ENCODE measurements at regions not wholly inside any gene's neighbourhood (a gene's known extent, or its start where the extent isn't known, plus 50 kb on each side); places are given as distances from the start of the nearest gene placed in this dataset.
"Not testable (repeated sequence)": the region's sequence is repeated elsewhere in the genome, so short reads cannot be mapped to it uniquely, and the experiment has no call there.

DNA sequence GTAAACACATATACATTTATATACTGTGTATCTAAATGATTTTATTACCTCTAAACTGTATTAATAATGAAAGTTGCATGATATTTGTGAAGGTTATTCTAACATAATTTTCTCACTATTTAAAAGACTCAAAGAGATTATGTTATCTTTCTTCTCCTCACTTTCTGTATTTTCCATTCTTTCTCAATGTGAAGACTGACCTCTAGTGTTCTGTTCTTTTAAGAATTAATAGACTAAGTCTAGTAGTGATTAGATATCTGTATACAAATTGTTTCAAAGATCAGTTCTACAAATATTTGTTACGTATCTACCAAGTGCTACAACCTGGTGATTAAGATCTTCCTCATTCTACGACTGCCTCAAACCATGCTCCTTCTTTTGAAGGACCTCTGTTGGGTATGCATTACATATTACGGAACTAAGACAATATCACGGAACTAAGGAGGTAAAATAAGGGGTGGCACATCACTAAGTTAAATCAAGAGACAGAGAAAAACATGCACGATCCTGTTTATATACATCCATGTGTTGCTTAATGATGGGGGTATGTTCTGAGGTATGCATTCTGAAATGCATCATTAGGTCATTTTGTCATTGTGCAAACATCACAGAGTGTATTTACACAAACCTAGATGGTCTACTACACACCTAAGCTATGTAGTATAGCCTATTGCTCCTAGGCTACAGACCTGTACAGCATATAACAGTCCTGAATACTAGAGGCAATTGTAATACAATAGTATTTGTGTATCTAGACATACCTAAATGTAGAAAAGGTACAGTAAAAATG, 161.5 kb upstream of the KBTBD8 start:
- DNase-seq (ENCODE audit: low read depth in 4 of 4, low spot score in 3 of 4), result no peak

- no peak for DNase-seq (ENCODE audit: low read depth in 4 of 4, low spot score in 3 of 4)
Measured at GRCh38 chr3:66838704-66839103, 159.4 kb upstream of the KBTBD8 start.

- no peak for DNase-seq (ENCODE audit: low read depth in 4 of 4, low spot score in 3 of 4)
Measured at GRCh38 chr3:66839508-66839907, 158.6 kb upstream of the KBTBD8 start.

- not testable (repeated sequence) for DNase-seq (ENCODE audit: low read depth in 4 of 4, low spot score in 3 of 4)
Measured at GRCh38 chr3:66842761-66843464, 155.2 kb upstream of the KBTBD8 start.

DNA sequence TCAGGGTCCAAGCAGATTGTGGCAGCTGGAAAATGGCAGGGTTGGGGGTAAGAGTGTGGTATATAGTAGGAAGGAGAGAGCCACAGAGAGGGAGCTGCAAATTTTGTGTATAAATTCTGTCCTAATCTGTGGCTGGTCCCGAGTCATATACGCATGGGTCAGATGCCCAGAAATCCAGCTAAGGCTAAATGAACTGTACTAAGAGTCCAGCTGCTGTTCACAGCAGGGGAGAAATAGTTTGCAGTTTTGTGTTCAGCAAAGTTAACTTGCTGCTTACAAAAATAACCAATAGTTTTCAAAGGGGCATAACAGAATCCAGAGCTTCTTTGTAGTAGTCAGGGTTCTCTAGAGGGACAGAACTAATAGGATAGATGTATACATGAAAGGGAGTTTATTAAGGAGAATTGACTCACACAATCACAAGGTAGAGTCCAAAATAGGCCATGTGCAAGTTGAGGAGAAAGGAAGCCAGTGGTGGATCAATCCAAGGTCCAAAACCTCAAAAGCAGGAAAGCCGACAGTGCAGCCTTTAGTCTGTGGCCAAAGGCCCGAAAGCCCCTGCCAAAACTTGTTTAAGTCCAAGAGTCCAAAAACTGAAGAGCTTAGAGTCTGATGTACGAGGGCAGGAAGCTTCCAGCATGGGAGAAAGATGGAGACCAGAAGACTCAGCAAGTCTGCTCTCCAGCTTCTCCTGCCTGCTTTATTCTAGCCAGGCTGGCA, 146.1 kb upstream of the KBTBD8 start:
- no peak for DNase-seq (ENCODE audit: low read depth in 4 of 4, low spot score in 3 of 4)

GRCh38 chr3:66854601-66855151, 143.4 kb upstream of the KBTBD8 start:
- DNase-seq (ENCODE audit: low read depth in 4 of 4, low spot score in 3 of 4), result no peak

DNA sequence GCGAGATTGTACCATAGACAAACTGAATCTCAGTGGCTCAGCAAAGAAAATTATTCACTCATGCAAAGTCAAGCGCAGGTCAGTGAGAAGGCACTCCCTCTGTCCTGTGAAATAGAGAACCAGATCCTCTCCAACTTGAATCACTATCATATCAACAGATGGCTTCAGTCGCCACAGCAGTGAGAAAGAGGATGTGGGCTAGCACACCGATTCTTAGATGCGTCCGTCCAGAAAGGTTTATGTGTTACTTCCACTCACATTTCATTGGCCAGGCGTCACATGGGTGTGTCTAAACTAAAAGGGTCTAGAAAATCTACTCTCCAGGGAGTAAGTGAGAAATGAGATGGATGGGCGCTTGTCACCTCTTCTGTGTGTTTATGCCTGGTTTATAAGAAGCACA, 141.6 kb upstream of the KBTBD8 start:
- no peak for DNase-seq (ENCODE audit: low read depth in 4 of 4, low spot score in 3 of 4)

DNA sequence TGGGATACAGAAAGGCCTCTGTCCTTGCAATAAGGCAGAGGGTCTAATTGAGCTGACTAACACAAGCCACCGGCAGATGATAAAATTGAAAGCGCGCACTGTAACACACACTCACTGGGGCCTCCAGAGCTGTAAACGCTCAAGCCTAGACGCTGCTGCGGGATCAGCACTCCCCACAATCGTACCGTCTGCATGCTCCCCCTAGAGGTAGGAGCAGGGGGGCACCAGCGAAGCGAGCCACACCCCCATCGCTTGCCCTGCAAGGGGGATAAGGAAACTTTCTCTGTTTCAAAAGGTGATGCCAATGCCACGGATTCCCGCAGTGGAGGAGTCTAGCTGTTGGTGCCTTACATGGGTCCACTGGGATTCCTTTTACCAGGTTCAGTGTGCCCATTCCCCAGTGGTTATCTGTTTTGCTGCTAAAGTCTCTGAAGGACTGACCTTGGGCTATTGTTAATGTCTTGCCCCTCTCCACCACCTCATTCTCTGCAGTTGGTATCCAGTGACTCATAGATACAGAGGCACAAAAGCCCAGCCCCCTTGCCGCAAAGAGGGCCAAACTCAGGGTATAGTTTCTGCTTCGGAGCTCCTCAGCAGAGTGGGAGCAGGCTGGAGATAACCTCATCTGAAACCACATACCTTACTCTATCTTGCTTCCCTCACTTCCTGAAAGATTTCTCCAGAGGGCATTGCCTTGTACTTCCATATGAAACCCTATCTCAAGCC, 139.3 kb upstream of the KBTBD8 start:
- DNase-seq (ENCODE audit: low read depth in 4 of 4, low spot score in 3 of 4), result no peak

DNA sequence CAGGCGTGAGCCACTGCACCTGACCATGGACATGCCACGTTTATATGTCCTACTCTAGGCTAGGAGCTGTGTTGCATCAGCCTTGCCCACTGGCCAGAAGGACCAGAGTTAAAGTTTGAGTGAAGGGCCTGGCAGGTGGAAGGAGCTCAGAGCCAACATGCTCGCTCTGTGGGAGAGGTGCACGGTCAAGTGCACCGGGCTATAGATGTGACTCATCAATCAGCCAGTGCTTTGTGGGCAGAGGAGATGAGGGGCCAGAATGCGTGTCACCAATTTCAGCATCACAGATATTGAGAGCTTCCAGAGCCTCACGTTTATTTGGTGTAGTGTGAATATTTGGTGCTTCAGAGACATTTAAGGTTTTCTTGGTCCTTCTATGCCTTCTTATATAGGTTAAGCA, 137.3 kb upstream of the KBTBD8 start:
- no peak for DNase-seq (ENCODE audit: low read depth in 4 of 4, low spot score in 3 of 4)

GRCh38 chr3:66863205-66864111, 134.6 kb upstream of the KBTBD8 start:
- DNase-seq (ENCODE audit: low read depth in 4 of 4, low spot score in 3 of 4), result peak in 1 of 4 donors; percentile 12

GRCh38 chr3:66884659-66885058, 113.4 kb upstream of the KBTBD8 start:
- no peak for DNase-seq (ENCODE audit: low read depth in 4 of 4, low spot score in 3 of 4)

- no peak for DNase-seq (ENCODE audit: low read depth in 4 of 4, low spot score in 3 of 4)
Measured at GRCh38 chr3:66885326-66886000, 112.6 kb upstream of the KBTBD8 start.

DNA sequence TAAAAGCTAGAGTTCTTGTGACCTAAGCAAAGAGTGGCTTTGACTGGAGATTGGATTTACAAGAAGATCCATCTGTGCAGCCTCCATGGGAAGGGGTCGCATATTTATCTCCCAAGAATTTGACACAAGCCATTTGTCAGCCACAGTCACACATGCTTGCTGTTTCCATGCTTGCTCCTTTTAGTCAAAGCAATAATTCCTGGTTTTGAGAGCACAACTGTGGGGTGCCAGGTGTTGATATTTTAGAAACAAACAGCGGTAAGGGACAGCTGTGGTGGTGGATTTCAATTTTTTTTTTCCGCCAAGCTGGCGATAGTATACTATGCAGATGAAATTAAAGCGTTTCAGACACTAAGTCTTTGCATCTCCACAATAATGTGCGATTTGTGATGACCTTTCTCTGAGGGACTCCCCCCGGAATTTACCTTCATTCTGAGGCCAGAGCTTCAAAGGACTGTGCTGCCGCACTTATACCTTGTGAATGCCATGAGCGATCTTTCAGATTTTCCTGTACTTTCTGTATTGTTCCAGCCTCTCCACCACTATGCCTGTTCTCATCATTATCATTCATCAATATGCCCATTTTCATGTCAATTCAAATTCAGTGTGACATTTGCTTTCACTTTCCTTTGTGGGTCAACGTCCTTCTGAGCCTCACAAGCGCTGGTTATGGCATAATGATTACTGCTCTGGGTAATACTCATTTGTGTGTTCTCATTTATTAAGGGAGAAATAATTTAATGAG, 108.2 kb upstream of the KBTBD8 start:
- DNase-seq (ENCODE audit: low read depth in 4 of 4, low spot score in 3 of 4), result no peak

- DNase-seq (ENCODE audit: low read depth in 4 of 4, low spot score in 3 of 4), result no peak
Measured at GRCh38 chr3:66898155-66898554, 100.0 kb upstream of the KBTBD8 start.

GRCh38 chr3:66904336-66904735, 93.8 kb upstream of the KBTBD8 start:
- no peak for DNase-seq (ENCODE audit: low read depth in 4 of 4, low spot score in 3 of 4)

DNA sequence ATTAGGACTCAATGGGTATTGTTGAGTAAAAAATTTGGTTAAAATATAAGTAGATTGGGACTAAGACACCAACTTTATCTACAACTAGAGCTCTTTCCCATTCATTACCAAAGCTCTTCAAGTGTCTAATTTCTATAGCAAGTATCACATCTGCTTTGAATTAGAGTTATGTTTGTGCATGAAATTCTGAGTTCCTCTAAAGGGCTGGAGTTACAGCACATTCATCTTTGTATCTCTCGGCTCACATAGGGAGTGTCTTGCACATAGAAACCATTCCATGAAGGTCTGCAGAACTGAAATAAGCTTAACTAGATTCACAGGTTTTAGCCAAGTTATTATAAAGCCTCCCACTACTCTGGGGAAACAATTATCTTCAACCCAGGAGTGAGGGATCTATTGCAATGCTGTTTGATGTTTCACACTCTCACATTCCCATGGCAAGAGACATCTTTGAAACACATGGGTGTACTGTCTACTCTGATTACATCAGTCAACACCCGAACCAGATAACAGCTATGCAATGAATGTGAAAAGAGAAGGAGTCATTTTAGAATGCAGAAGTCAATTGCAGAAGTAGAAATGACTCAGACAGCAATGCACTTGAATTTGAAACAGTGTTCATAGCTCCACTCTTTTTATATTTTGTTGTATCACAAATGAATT, 93.1 kb upstream of the KBTBD8 start:
- peak in 1 of 4 donors; percentile 3 for DNase-seq (ENCODE audit: low read depth in 4 of 4, low spot score in 3 of 4)

DNA sequence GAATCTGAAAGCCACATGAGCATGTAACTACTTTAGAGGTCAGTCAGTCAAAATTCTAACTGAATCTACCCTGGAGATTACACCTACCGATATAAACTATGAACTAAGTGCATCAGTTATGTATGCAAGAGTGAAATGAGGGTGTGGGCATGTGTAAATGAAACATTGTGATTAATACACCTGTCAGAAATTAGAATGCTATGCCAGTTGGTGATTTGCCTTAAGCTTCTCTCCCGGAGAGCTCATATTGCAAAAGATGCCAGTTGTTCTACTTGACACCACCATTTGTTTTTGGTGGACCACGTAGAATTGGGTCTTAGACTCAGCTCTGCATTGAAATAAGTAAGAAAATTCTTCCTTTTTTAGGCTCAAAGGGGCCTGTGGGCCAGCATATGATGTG, 91.0 kb upstream of the KBTBD8 start:
- DNase-seq (ENCODE audit: low read depth in 4 of 4, low spot score in 3 of 4), result no peak

Data from left renal pelvis (tissue), 4 donors.